ENCODE measurements at regions not wholly inside any gene's neighbourhood (a gene's known extent, or its start where the extent isn't known, plus 50 kb on each side); places are given as distances from the start of the nearest gene placed in this dataset.
"Not testable (repeated sequence)": the region's sequence is repeated elsewhere in the genome, so short reads cannot be mapped to it uniquely, and the experiment has no call there.

GRCh38 chr6:84825461-84825860, 61.1 kb upstream of the TBX18 start (continued):
- no peak for TF ChIP-seq ZNF518B (CRISPR knock-in tag; IDR thresholded peaks at IDR 0.05)

- H3K36me3 ChIP-seq (ENCODE audit: control insufficient read depth, insufficient read depth, low read length); BruUV-seq (replicated peaks); POLR2A ChIA-PET; H3K4me3 ChIP-seq; DNase-seq (ENCODE audit: extremely low read depth in 1 of 4, low spot score in 3 of 4); H3K79me2 ChIP-seq (ENCODE audit: control insufficient read depth, insufficient read depth, low read length); in situ Hi-C loops (cut with MboI); H3K27ac ChIP-seq (ENCODE audit: extremely low read depth, low read depth, low read length); CTCF ChIA-PET (ENCODE audit: low intra/inter-chr PET ratio); H3K4me2 ChIP-seq (ENCODE audit: insufficient read depth, low read length); H4K20me1 ChIP-seq (replicated peaks; ENCODE audit: control insufficient read depth, insufficient read depth, low read length); H3K4me1 ChIP-seq (replicated peaks in 1 of 2; ENCODE audit: control insufficient read depth in 2 of 2, insufficient read depth in 2 of 2, low read length in 2 of 2); FAIRE-seq; ATAC-seq; H2AFZ ChIP-seq (ENCODE audit: low read depth, low read length); H3K9me3 ChIP-seq (replicated peaks; ENCODE audit: control insufficient read depth, insufficient read depth, low read depth, low read length); H3K9me1 ChIP-seq (ENCODE audit: control insufficient read depth, insufficient read depth, low read length); H3K9ac ChIP-seq (ENCODE audit: insufficient read depth in 1 of 2, low read depth in 2 of 2, low read length in 2 of 2); intact Hi-C loops (cut with micrococcal nuclease); H3K27me3 ChIP-seq (ENCODE audit: control insufficient read depth in 2 of 2, insufficient read depth in 2 of 2, low read length in 2 of 2): not testable (repeated sequence)
- WGBS (ENCODE audit: insufficient coverage, low coverage, missing lambda C conversion rate): 0% methylated on average over 1 of the region's 1 CpG
- TF ChIP-seq ZNF507 (tag; conservative IDR thresholded peaks at IDR 0.05): peak; percentile 53
These were observed 56.9 kb upstream of the TBX18 start for GRCh38 chr6:84821314-84821713.

All from K562 (cell line).